ENCODE measurements at regions not wholly inside any gene's neighbourhood (a gene's known extent, or its start where the extent isn't known, plus 50 kb on each side); places are given as distances from the start of the nearest gene placed in this dataset.

- DNase-seq: no peak
Measured at GRCh38 chr2:7825591-7826312, 856.1 kb upstream of the ID2 start.

- DNase-seq: no peak
Measured at GRCh38 chr2:7826656-7827055, 855.2 kb upstream of the ID2 start.

GRCh38 chr2:7829241-7829640 is 852.6 kb upstream of the ID2 start:
- DNase-seq: no peak

- DNase-seq: no peak
Measured at GRCh38 chr2:7830616-7831015, 851.2 kb upstream of the ID2 start.

- DNase-seq: peak; percentile 52
Measured at GRCh38 chr2:7835151-7835550, 846.7 kb upstream of the ID2 start.

- peak; percentile 71 for DNase-seq
Measured at GRCh38 chr2:7835693-7836680, 845.9 kb upstream of the ID2 start.

GRCh38 chr2:7837237-7837760 is 844.6 kb upstream of the ID2 start:
- DNase-seq: peak; percentile 10

GRCh38 chr2:7838669-7839068 is 843.2 kb upstream of the ID2 start:
- DNase-seq: no peak

GRCh38 chr2:7840651-7841380 is 841.0 kb upstream of the ID2 start:
- DNase-seq: no peak

- no peak for DNase-seq
Measured at GRCh38 chr2:7841751-7842150, 840.1 kb upstream of the ID2 start.

GRCh38 chr2:7844414-7844965 is 837.4 kb upstream of the ID2 start:
- no peak for DNase-seq

GRCh38 chr2:7845332-7845731 is 836.5 kb upstream of the ID2 start:
- no peak for DNase-seq

GRCh38 chr2:7846607-7847006 is 835.2 kb upstream of the ID2 start:
- DNase-seq: no peak

- DNase-seq: no peak
Measured at GRCh38 chr2:7847321-7847720, 834.5 kb upstream of the ID2 start.

GRCh38 chr2:7849027-7849426 is 832.8 kb upstream of the ID2 start:
- no peak for DNase-seq

GRCh38 chr2:7849531-7849930 is 832.3 kb upstream of the ID2 start:
- no peak for DNase-seq

GRCh38 chr2:7852546-7852945 is 829.3 kb upstream of the ID2 start:
- DNase-seq: no peak

- no peak for DNase-seq
Measured at GRCh38 chr2:7857904-7858303, 824.0 kb upstream of the ID2 start.

- DNase-seq: no peak
Measured at GRCh38 chr2:7858624-7859023, 823.2 kb upstream of the ID2 start.

- no peak for DNase-seq
Measured at GRCh38 chr2:7860693-7861092, 821.2 kb upstream of the ID2 start.

GRCh38 chr2:7861910-7862702 is 819.8 kb upstream of the ID2 start:
- DNase-seq: no peak

GRCh38 chr2:7866104-7866503 is 815.8 kb upstream of the ID2 start:
- DNase-seq: no peak
